Right kidney (tissue), 1 donor: ENCODE measurements at regions not wholly inside any gene's neighbourhood (a gene's known extent, or its start where the extent isn't known, plus 50 kb on each side); places are given as distances from the start of the nearest gene placed in this dataset.

ENCODE experiments used
- DNase-seq: peaks from one replicate; pipeline ENCODE4 v3.0.0-alpha.2; 2016

- DNase-seq, result no peak
Measured at GRCh38 chr10:29924436-29924835, 134.9 kb downstream of the JCAD start.

GRCh38 chr10:29923416-29923965 is 135.9 kb downstream of the JCAD start:
- no peak for DNase-seq

- no peak for DNase-seq
Measured at GRCh38 chr10:29922892-29923291, 136.5 kb downstream of the JCAD start.

GRCh38 chr10:29922226-29922625 is 137.2 kb downstream of the JCAD start:
- no peak for DNase-seq

GRCh38 chr10:29921071-29921446 is 138.3 kb downstream of the JCAD start:
- no peak for DNase-seq

GRCh38 chr10:29920408-29921070 is 138.8 kb downstream of the JCAD start:
- DNase-seq, result no peak

- no peak for DNase-seq
Measured at GRCh38 chr10:29918623-29919400, 140.6 kb downstream of the JCAD start.

GRCh38 chr10:29917311-29917710 is 142.1 kb downstream of the JCAD start:
- no peak for DNase-seq

GRCh38 chr10:29916669-29917068 is 142.7 kb downstream of the JCAD start:
- no peak for DNase-seq

- DNase-seq, result no peak
Measured at GRCh38 chr10:29914986-29915785, 144.2 kb downstream of the JCAD start.

GRCh38 chr10:29908962-29909361 is 150.4 kb downstream of the JCAD start:
- DNase-seq, result no peak

- no peak for DNase-seq
Measured at GRCh38 chr10:29900865-29901264, 158.5 kb downstream of the JCAD start.

- no peak for DNase-seq
Measured at GRCh38 chr10:29897999-29898716, 161.2 kb downstream of the JCAD start.

- no peak for DNase-seq
Measured at GRCh38 chr10:29897430-29897829, 162.0 kb downstream of the JCAD start.

- no peak for DNase-seq
Measured at GRCh38 chr10:29896053-29896452, 163.3 kb downstream of the JCAD start.

- no peak for DNase-seq
Measured at GRCh38 chr10:29895456-29895855, 163.9 kb downstream of the JCAD start.

GRCh38 chr10:29888321-29888720 is 171.1 kb downstream of the JCAD start:
- DNase-seq, result no peak

- no peak for DNase-seq
Measured at GRCh38 chr10:29886299-29886698, 173.1 kb downstream of the JCAD start.

- DNase-seq, result no peak
Measured at GRCh38 chr10:29883231-29883630, 176.2 kb downstream of the JCAD start.

GRCh38 chr10:29882766-29883165 is 176.6 kb downstream of the JCAD start:
- DNase-seq, result no peak

- DNase-seq, result no peak
Measured at GRCh38 chr10:29881811-29882210, 177.6 kb downstream of the JCAD start.

GRCh38 chr10:29881336-29881771 is 178.0 kb downstream of the JCAD start:
- no peak for DNase-seq
